ENCODE measurements at regions not wholly inside any gene's neighbourhood (a gene's known extent, or its start where the extent isn't known, plus 50 kb on each side); places are given as distances from the start of the nearest gene placed in this dataset.
A peak's percentile ranks its signal among the peaks of the same experiment; 100 is the strongest.

- H3K4me1 ChIP-seq (ENCODE audit: insufficient read depth): no peaks in the 10 kb centered on the region
- no peak for DNase-seq (ENCODE audit: extremely low spot score)
- H3K27ac ChIP-seq (ENCODE audit: low read depth): no peak overlapping the region
- H3K4me3 ChIP-seq (ENCODE audit: low read depth, low read length): no peak overlapping the region
- WGBS: 32% methylated on average over 1 of the region's 1 CpG
- no peaks in the 10 kb centered on the region for H3K36me3 ChIP-seq (ENCODE audit: insufficient read depth)
Observed at GRCh38 chr3:181418233-181418632, 293.5 kb upstream of the SOX2 start.

DNA sequence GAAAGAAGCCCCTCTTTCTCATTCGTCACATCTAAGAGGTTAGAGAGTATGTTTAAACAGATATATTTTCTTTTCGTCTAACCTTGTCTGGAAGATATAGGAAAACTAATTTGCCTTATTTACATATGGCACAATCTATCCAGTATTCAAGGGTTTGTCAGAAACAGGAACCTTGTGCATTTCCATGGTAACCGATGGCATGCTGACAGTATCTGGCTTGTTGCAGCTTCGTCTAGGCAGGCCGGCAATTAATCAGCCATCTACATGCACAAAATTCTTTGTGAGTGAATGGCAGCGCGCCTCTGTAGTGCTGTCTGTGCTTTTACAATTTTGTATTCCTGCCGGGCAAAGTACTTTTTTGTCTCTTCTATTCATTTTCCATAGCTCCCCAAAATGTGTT, 294.0 kb upstream of the SOX2 start:
- Histone ChIP-seq H3K36me3 (ENCODE audit: insufficient read depth) (no peaks in the 10 kb centered on the region), H3K4me1 (ENCODE audit: insufficient read depth) (no peaks in the 10 kb centered on the region), H3K4me3 (ENCODE audit: low read depth, low read length) (no peak overlapping the region), H3K27ac (ENCODE audit: low read depth) (no peak overlapping the region)
- peak; percentile 31 for DNase-seq (ENCODE audit: extremely low spot score)
- 40% methylated on average over 8 of the region's 8 CpGs for WGBS

GRCh38 chr3:181410870-181411269, 300.9 kb upstream of the SOX2 start:
- WGBS: 92% methylated on average over 4 of the region's 4 CpGs

GRCh38 chr3:181403876-181404660, 307.7 kb upstream of the SOX2 start:
- DNase-seq (ENCODE audit: extremely low spot score): no peak
- Histone ChIP-seq H3K4me1 (ENCODE audit: insufficient read depth) (no peaks in the 10 kb centered on the region), H3K4me3 (ENCODE audit: low read depth, low read length) (no peak overlapping the region), H3K27ac (ENCODE audit: low read depth) (no peak overlapping the region), H3K36me3 (ENCODE audit: insufficient read depth) (no peaks in the 10 kb centered on the region)
- WGBS: 75% methylated on average over 8 of the region's 8 CpGs

More at GRCh38 chr3:181410870-181411269, 300.9 kb upstream of the SOX2 start:
- DNase-seq (ENCODE audit: extremely low spot score): no peak
- H3K36me3 ChIP-seq (ENCODE audit: insufficient read depth): no peaks in the 10 kb centered on the region
- no peaks in the 10 kb centered on the region for H3K4me1 ChIP-seq (ENCODE audit: insufficient read depth)
- H3K27ac ChIP-seq (ENCODE audit: low read depth): no peak overlapping the region
- H3K4me3 ChIP-seq (ENCODE audit: low read depth, low read length): no peak overlapping the region

GRCh38 chr3:181402347-181402746, 309.4 kb upstream of the SOX2 start:
- DNase-seq (ENCODE audit: extremely low spot score): no peak
- WGBS: 16% methylated on average over 3 of the region's 3 CpGs
- no peak overlapping the region for H3K4me3 ChIP-seq (ENCODE audit: low read depth, low read length)
- H3K36me3 ChIP-seq (ENCODE audit: insufficient read depth): no peaks in the 10 kb centered on the region
- H3K27ac ChIP-seq (ENCODE audit: low read depth): no peak overlapping the region
- no peaks in the 10 kb centered on the region for H3K4me1 ChIP-seq (ENCODE audit: insufficient read depth)

DNA sequence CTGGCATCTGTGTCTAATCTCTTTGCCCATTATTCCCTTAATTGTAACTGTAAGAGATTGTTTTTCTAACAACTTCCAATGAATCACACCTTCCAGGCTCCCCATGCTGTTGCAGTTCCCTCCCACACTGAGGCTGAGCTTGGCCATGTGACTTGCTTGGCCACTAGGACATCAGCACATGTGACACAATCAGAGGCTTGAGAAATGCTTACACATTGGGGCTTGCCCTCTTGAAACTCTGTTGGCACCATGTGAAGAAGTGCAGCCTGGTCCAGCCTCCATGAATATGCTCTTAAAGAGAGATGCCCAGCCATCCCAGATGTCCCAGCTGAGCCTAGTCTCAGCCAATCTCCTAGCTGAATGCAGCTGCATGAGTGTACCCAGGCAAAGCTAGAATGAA, 326.8 kb upstream of the SOX2 start:
- DNase-seq (ENCODE audit: extremely low spot score): no peak
- Histone ChIP-seq H3K27ac (ENCODE audit: low read depth) (no peak overlapping the region), H3K4me3 (ENCODE audit: low read depth, low read length) (no peak overlapping the region), H3K4me1 (ENCODE audit: insufficient read depth) (no peaks in the 10 kb centered on the region), H3K36me3 (ENCODE audit: insufficient read depth) (no peaks in the 10 kb centered on the region)

DNA sequence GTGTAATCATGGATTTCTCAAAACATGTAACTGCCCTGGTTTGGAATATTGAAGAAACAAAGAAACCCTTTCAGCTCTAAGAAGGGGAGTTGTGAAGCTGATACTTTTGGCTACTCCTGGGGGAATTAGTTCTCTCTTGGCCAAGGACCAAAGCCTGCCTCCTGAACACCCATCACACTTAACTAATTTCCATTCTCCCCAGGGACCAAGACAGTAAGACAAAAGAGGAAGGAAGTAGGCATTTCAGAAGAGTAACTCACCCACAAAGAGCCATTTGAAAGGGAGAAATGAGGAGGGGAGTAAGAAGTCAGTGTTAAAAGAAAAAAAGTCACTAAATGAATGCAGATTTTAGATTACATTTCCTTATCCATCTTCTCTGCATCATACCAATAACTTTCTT, 328.0 kb upstream of the SOX2 start:
- no peak for DNase-seq (ENCODE audit: extremely low spot score)
- Histone ChIP-seq H3K4me1 (ENCODE audit: insufficient read depth) (no peaks in the 10 kb centered on the region), H3K36me3 (ENCODE audit: insufficient read depth) (no peaks in the 10 kb centered on the region), H3K27ac (ENCODE audit: low read depth) (no peak overlapping the region), H3K4me3 (ENCODE audit: low read depth, low read length) (no peak overlapping the region)

GRCh38 chr3:181383201-181383600, 328.5 kb upstream of the SOX2 start:
- H3K36me3 ChIP-seq (ENCODE audit: insufficient read depth): no peaks in the 10 kb centered on the region
- H3K4me1 ChIP-seq (ENCODE audit: insufficient read depth): no peaks in the 10 kb centered on the region
- no peak for DNase-seq (ENCODE audit: extremely low spot score)
- H3K27ac ChIP-seq (ENCODE audit: low read depth): no peak overlapping the region
- 87% methylated on average over 7 of the region's 7 CpGs for WGBS
- H3K4me3 ChIP-seq (ENCODE audit: low read depth, low read length): no peak overlapping the region

GRCh38 chr3:181382656-181383055, 329.1 kb upstream of the SOX2 start:
- H3K4me3 ChIP-seq (ENCODE audit: low read depth, low read length): no peak overlapping the region
- WGBS: 67% methylated on average over 3 of the region's 3 CpGs
- no peak for DNase-seq (ENCODE audit: extremely low spot score)
- H3K36me3 ChIP-seq (ENCODE audit: insufficient read depth): no peaks in the 10 kb centered on the region
- H3K27ac ChIP-seq (ENCODE audit: low read depth): no peak overlapping the region
- H3K4me1 ChIP-seq (ENCODE audit: insufficient read depth): no peaks in the 10 kb centered on the region

- Histone ChIP-seq H3K36me3 (ENCODE audit: insufficient read depth) (no peaks in the 10 kb centered on the region), H3K4me3 (ENCODE audit: low read depth, low read length) (no peak overlapping the region), H3K4me1 (ENCODE audit: insufficient read depth) (no peaks in the 10 kb centered on the region), H3K27ac (ENCODE audit: low read depth) (no peak overlapping the region)
- DNase-seq (ENCODE audit: extremely low spot score): no peak
- 84% methylated on average over 5 of the region's 5 CpGs for WGBS
Observed at GRCh38 chr3:181379278-181379677, 332.4 kb upstream of the SOX2 start.

DNA sequence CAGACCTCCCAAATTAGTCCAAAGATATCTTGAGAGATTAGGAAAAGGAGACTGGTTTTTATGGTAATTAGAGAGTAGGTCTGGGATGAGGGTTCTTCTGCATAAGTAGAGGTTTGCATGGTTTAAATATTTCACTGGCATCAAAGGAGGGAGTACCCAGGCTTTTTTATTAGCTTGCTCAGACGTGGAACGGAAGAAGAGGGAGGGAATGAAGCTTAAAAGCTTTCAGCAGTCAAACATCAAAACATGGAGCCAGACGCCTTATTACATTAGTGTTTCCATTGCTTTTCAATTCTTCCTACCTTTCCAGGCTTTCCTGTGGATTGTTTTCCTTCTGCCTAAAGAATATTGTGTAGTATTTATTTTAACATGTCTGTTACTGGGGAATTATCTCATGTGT, 342.1 kb upstream of the SOX2 start:
- no peak overlapping the region for H3K27ac ChIP-seq (ENCODE audit: low read depth)
- no peak overlapping the region for H3K4me3 ChIP-seq (ENCODE audit: low read depth, low read length)
- no peak for DNase-seq (ENCODE audit: extremely low spot score)
- no peaks in the 10 kb centered on the region for H3K36me3 ChIP-seq (ENCODE audit: insufficient read depth)
- 7% methylated on average over 3 of the region's 3 CpGs for WGBS
- H3K4me1 ChIP-seq (ENCODE audit: insufficient read depth): no peaks in the 10 kb centered on the region

- 15% methylated on average over 1 of the region's 1 CpG for WGBS
- no peak overlapping the region for H3K4me3 ChIP-seq (ENCODE audit: low read depth, low read length)
- H3K27ac ChIP-seq (ENCODE audit: low read depth): no peak overlapping the region
- no peak for DNase-seq (ENCODE audit: extremely low spot score)
- no peaks in the 10 kb centered on the region for H3K36me3 ChIP-seq (ENCODE audit: insufficient read depth)
- no peaks in the 10 kb centered on the region for H3K4me1 ChIP-seq (ENCODE audit: insufficient read depth)
Observed at GRCh38 chr3:181363231-181363630, 348.5 kb upstream of the SOX2 start.

GRCh38 chr3:181362378-181362777, 349.3 kb upstream of the SOX2 start:
- no peak overlapping the region for H3K27ac ChIP-seq (ENCODE audit: low read depth)
- H3K36me3 ChIP-seq (ENCODE audit: insufficient read depth): no peaks in the 10 kb centered on the region
- H3K4me1 ChIP-seq (ENCODE audit: insufficient read depth): no peaks in the 10 kb centered on the region
- no peak overlapping the region for H3K4me3 ChIP-seq (ENCODE audit: low read depth, low read length)
- no peak for DNase-seq (ENCODE audit: extremely low spot score)

DNA sequence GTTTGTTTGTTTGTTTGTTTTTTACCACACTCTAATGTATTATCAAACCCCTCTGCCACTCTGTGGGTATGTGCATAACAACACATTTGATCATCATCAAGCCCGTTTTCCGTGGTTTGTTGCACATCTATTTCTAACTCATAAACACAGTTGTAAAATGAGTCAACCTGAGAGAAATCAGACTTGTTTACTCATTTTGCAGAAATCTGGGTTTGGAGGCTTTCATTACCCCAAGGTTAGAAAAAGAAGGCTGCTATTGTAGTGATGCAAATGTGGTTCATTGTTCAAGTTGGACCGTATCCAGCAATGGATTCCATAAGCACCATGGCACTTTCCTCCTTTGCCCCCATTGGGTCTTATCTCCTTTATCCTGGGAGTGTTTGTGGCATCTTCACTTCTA, 353.2 kb upstream of the SOX2 start:
- Histone ChIP-seq H3K4me3 (ENCODE audit: low read depth, low read length) (no peak overlapping the region), H3K27ac (ENCODE audit: low read depth) (no peak overlapping the region), H3K36me3 (ENCODE audit: insufficient read depth) (no peaks in the 10 kb centered on the region), H3K4me1 (ENCODE audit: insufficient read depth) (no peaks in the 10 kb centered on the region)
- 80% methylated on average over 3 of the region's 3 CpGs for WGBS
- no peak for DNase-seq (ENCODE audit: extremely low spot score)

- no peak for DNase-seq (ENCODE audit: extremely low spot score)
- Histone ChIP-seq H3K4me3 (ENCODE audit: low read depth, low read length) (no peak overlapping the region), H3K27ac (ENCODE audit: low read depth) (no peak overlapping the region), H3K4me1 (ENCODE audit: insufficient read depth) (no peaks in the 10 kb centered on the region), H3K36me3 (ENCODE audit: insufficient read depth) (no peaks in the 10 kb centered on the region)
- 29% methylated on average over 1 of the region's 1 CpG for WGBS
Observed at GRCh38 chr3:181358060-181358459, 353.7 kb upstream of the SOX2 start.

All from urinary bladder (tissue), 3 donors.